Kidney epithelial cell (primary cell): ENCODE measurements at regions not wholly inside any gene's neighbourhood (a gene's known extent, or its start where the extent isn't known, plus 50 kb on each side); places are given as distances from the start of the nearest gene placed in this dataset.

Source experiments
- DNase-seq: peaks from one replicate; pipeline ENCODE4 v3.0.0-alpha.2; 2010; ENCODE audit warnings: low read depth
- H3K27me3 ChIP-seq: 2 replicates; pipeline ENCODE4 v1.6.0; 2011; ENCODE audit warnings: low read length; ENCODE audit not compliant: control insufficient read depth, insufficient read depth
- H3K36me3 ChIP-seq: 2 replicates; pipeline ENCODE4 v1.5.1; 2011; ENCODE audit warnings: low read length; ENCODE audit not compliant: control insufficient read depth, insufficient read depth
- H3K4me3 ChIP-seq: 2 replicates; pipeline ENCODE4 v1.5.1; 2011; ENCODE audit warnings: low read depth, mild to moderate bottlenecking, control low read depth, low read length
- TF ChIP-seq, protein P1 (sequence below): IDR thresholded peaks from 2 replicates; pipeline ENCODE4 v1.5.1; 2011; ENCODE audit warnings: mild to moderate bottlenecking, moderate library complexity, low read length, control low read depth, inconsistent platforms; ENCODE audit not compliant: insufficient read depth, poor library complexity, severe bottlenecking

- DNase-seq, result no peak
- no peaks in the 10 kb centered on the region for H3K27me3 ChIP-seq
These were observed 92.5 kb downstream of the BBS10 start for GRCh38 chr12:76255692-76256091.

DNA sequence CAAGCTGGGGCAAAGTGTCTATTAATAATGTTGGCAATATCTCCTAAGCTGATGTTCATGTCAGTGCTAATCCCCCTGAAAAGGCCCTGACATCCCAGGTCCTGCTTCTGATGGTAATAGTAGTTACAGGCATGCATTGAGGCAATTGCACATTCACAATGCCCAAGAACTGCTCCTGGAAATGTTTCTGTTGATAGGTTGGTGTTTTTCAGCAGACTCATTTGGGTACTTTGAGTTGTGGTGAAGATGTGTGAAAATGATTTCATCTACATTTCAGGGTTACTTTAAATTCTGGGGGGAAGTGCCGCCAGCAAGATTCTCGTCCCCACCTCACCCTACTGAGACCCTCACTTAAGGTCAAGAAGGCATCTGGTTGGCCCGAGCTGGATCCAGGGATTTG, 92.9 kb downstream of the BBS10 start:
- no peak for DNase-seq
- no peaks in the 10 kb centered on the region for H3K36me3 ChIP-seq
- no peak overlapping the region for H3K4me3 ChIP-seq
- TF ChIP-seq, protein P1, sequence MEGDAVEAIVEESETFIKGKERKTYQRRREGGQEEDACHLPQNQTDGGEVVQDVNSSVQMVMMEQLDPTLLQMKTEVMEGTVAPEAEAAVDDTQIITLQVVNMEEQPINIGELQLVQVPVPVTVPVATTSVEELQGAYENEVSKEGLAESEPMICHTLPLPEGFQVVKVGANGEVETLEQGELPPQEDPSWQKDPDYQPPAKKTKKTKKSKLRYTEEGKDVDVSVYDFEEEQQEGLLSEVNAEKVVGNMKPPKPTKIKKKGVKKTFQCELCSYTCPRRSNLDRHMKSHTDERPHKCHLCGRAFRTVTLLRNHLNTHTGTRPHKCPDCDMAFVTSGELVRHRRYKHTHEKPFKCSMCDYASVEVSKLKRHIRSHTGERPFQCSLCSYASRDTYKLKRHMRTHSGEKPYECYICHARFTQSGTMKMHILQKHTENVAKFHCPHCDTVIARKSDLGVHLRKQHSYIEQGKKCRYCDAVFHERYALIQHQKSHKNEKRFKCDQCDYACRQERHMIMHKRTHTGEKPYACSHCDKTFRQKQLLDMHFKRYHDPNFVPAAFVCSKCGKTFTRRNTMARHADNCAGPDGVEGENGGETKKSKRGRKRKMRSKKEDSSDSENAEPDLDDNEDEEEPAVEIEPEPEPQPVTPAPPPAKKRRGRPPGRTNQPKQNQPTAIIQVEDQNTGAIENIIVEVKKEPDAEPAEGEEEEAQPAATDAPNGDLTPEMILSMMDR, result no peak
- H3K27me3 ChIP-seq, result no peaks in the 10 kb centered on the region

More at GRCh38 chr12:76255692-76256091, 92.5 kb downstream of the BBS10 start:
- TF ChIP-seq, protein P1, result no peak
- Histone ChIP-seq H3K4me3 (no peak overlapping the region), H3K36me3 (no peaks in the 10 kb centered on the region)

DNA sequence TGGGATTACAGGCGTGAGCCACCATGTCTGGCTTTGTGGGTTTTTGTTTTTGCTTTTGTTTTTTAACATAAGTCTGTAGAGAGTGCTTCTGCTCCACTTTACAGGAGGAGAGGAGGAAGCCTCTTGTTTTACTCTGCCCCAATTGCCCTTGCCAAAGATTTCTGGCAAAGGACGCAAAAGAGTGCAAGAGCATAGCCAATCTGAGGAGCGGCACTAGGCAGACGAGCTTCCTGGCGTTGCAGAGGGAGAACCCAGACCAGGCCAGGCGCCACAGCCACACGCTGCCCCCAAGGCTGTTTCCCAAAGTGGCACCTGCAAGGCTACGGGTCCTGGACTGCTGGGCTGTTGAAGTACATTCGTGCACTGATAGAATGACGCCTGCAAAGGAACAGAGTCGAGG, 96.2 kb downstream of the BBS10 start:
- no peaks in the 10 kb centered on the region for H3K36me3 ChIP-seq

GRCh38 chr12:76250256-76250655, 98.0 kb downstream of the BBS10 start:
- TF ChIP-seq, protein P1, result no peak
- H3K36me3 ChIP-seq, result no peaks in the 10 kb centered on the region
- DNase-seq, result no peak
- H3K4me3 ChIP-seq, result no peak overlapping the region
- H3K27me3 ChIP-seq, result no peaks in the 10 kb centered on the region

More for the DNA sequence above, 96.2 kb downstream of the BBS10 start:
- Histone ChIP-seq H3K27me3 (no peaks in the 10 kb centered on the region), H3K4me3 (no peak overlapping the region)
- TF ChIP-seq, protein P1, result no peak
- no peak for DNase-seq

- no peak for DNase-seq
- Histone ChIP-seq H3K36me3 (no peaks in the 10 kb centered on the region), H3K4me3 (no peak overlapping the region), H3K27me3 (no peaks in the 10 kb centered on the region)
- TF ChIP-seq, protein P1, result no peak
These were observed 98.7 kb downstream of the BBS10 start for GRCh38 chr12:76249501-76249900.

- TF ChIP-seq, protein P1, result no peak
These were observed 100.2 kb downstream of the BBS10 start for GRCh38 chr12:76247992-76248391.

More at GRCh38 chr12:76247992-76248391, 100.2 kb downstream of the BBS10 start:
- DNase-seq, result no peak
- Histone ChIP-seq H3K36me3 (no peaks in the 10 kb centered on the region), H3K4me3 (no peak overlapping the region), H3K27me3 (no peaks in the 10 kb centered on the region)
